ENCODE measurements at regions not wholly inside any gene's neighbourhood (a gene's known extent, or its start where the extent isn't known, plus 50 kb on each side); places are given as distances from the start of the nearest gene placed in this dataset.

DNA sequence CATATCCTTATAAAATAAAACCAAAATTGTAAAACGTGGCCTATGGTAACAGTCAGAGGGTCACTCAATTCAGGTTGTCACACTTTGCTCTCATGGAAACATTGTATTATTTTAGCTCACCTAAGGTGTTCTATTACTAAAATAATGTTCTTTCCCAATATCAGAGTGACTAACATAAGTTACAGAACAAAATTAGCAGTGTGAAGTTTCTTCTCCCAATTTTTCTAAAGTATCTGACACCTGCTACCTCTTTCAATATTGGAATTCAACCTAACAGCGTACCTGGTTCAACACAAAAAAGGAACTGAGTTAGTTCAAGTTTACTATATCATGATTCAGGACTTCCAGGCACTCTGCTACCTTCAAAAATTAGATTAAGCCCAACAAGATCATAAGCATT lies 190.4 kb downstream of the ZEB2 start:
- TF ChIP-seq POLR2A (IDR thresholded peaks at IDR 0.05): no peak
- TF ChIP-seq, protein P1, sequence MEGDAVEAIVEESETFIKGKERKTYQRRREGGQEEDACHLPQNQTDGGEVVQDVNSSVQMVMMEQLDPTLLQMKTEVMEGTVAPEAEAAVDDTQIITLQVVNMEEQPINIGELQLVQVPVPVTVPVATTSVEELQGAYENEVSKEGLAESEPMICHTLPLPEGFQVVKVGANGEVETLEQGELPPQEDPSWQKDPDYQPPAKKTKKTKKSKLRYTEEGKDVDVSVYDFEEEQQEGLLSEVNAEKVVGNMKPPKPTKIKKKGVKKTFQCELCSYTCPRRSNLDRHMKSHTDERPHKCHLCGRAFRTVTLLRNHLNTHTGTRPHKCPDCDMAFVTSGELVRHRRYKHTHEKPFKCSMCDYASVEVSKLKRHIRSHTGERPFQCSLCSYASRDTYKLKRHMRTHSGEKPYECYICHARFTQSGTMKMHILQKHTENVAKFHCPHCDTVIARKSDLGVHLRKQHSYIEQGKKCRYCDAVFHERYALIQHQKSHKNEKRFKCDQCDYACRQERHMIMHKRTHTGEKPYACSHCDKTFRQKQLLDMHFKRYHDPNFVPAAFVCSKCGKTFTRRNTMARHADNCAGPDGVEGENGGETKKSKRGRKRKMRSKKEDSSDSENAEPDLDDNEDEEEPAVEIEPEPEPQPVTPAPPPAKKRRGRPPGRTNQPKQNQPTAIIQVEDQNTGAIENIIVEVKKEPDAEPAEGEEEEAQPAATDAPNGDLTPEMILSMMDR (IDR thresholded peaks at IDR 0.05): no peak
- no peak for TF ChIP-seq POLR2AphosphoS5 (IDR thresholded peaks at IDR 0.05)
- no peak overlapping the region for H3K27ac ChIP-seq
- intact Hi-C loops (cut with DNase I): no loop called here
- DNase-seq (ENCODE audit: low spot score): no peak
- WGBS: 98% methylated on average over 2 of the region's 2 CpGs
- no peak overlapping the region for H3K4me3 ChIP-seq
- H3K4me1 ChIP-seq (replicated peaks): no peaks in the 10 kb centered on the region
- no peaks in the 10 kb centered on the region for H3K36me3 ChIP-seq
- no peaks in the 10 kb centered on the region for H3K9me3 ChIP-seq
- no peaks in the 10 kb centered on the region for H3K27me3 ChIP-seq (replicated peaks; ENCODE audit: insufficient read depth)

DNA sequence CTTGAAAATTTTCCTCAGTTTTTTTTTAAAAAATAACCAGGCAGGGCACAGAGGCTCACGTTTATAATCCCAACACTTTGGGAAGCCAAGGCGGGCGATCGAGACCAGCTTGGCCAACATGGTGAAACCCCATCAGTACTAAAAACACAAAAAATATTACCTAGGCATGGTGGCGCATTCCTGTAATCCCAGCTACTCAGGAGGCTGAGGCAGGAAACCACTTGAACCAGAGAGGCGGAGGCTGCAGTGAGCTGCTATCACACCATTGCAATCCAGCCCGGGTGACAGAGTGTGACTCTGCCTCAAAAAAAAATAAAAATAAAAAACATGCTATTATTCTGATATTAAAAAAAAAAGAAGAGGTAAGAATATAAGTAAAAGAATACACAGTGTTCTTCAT lies 191.0 kb downstream of the ZEB2 start:
- intact Hi-C loops (cut with DNase I): no loop called here
- WGBS: 93% methylated on average over 7 of the region's 7 CpGs
- H3K4me3 ChIP-seq: no peak overlapping the region
- no peaks in the 10 kb centered on the region for H3K9me3 ChIP-seq
- TF ChIP-seq POLR2A (IDR thresholded peaks at IDR 0.05) (no peak), POLR2AphosphoS5 (IDR thresholded peaks at IDR 0.05) (no peak)
- TF ChIP-seq, protein P1 (IDR thresholded peaks at IDR 0.05): no peak
- H3K4me1 ChIP-seq (replicated peaks): no peaks in the 10 kb centered on the region
- H3K27me3 ChIP-seq (replicated peaks; ENCODE audit: insufficient read depth): no peaks in the 10 kb centered on the region
- H3K36me3 ChIP-seq: no peaks in the 10 kb centered on the region
- no peak overlapping the region for H3K27ac ChIP-seq
- DNase-seq (ENCODE audit: low spot score): no peak

DNA sequence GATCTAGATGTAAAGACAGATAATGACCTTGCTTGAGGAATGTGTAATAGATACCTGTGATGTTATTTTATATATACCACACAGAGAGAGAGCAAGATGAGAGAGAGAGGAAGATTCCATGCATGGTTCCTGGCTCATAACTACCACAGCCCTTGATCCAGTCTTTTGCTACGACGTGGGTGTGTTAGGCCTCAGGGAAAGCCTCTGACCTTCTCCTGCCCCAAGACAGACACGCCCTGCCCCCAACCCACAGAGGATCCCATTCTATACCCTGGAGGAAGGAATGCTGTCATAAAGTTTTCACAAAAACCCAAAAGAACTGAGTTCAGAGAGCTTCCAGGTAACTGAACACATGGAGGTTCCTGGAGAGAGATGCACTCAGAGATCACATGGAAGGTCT lies 193.1 kb downstream of the ZEB2 start:
- H3K27ac ChIP-seq: no peak overlapping the region
- TF ChIP-seq, protein P1 (IDR thresholded peaks at IDR 0.05): no peak
- WGBS: 94% methylated on average over 3 of the region's 3 CpGs
- H3K36me3 ChIP-seq: no peaks in the 10 kb centered on the region
- H3K9me3 ChIP-seq: no peaks in the 10 kb centered on the region
- H3K4me3 ChIP-seq: no peak overlapping the region
- H3K4me1 ChIP-seq (replicated peaks): no peaks in the 10 kb centered on the region
- H3K27me3 ChIP-seq (replicated peaks; ENCODE audit: insufficient read depth): no peaks in the 10 kb centered on the region
- DNase-seq (ENCODE audit: low spot score): no peak
- intact Hi-C loops (cut with DNase I): no loop called here

DNA sequence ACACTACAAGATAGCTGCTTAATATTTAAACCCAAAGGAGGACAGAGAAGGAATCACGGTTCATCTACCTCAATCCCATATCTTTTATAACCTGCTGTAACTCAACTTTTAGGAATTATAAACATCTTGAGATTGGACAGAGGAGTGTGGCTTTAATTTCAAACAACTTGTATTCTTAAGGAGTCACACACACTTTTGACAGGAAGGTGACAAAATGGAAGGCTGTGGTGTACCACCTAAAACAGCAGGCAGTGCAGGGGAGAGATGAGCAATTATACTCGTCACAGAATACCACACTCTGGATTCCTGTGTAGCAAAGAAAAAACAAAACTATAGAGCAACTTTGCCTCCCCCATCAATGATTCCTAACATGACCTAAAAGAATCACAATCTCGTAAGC lies 194.8 kb downstream of the ZEB2 start:
- no peaks in the 10 kb centered on the region for H3K27me3 ChIP-seq (replicated peaks; ENCODE audit: insufficient read depth)
- H3K9me3 ChIP-seq: no peaks in the 10 kb centered on the region
- no peak for DNase-seq (ENCODE audit: low spot score)
- no peak overlapping the region for H3K4me3 ChIP-seq
- TF ChIP-seq POLR2A (IDR thresholded peaks at IDR 0.05): no peak
- 92% methylated on average over 3 of the region's 3 CpGs for WGBS
- intact Hi-C loops (cut with DNase I): no loop called here
- no peak overlapping the region for H3K27ac ChIP-seq
- H3K4me1 ChIP-seq (replicated peaks): no peaks in the 10 kb centered on the region
- H3K36me3 ChIP-seq: no peaks in the 10 kb centered on the region

DNA sequence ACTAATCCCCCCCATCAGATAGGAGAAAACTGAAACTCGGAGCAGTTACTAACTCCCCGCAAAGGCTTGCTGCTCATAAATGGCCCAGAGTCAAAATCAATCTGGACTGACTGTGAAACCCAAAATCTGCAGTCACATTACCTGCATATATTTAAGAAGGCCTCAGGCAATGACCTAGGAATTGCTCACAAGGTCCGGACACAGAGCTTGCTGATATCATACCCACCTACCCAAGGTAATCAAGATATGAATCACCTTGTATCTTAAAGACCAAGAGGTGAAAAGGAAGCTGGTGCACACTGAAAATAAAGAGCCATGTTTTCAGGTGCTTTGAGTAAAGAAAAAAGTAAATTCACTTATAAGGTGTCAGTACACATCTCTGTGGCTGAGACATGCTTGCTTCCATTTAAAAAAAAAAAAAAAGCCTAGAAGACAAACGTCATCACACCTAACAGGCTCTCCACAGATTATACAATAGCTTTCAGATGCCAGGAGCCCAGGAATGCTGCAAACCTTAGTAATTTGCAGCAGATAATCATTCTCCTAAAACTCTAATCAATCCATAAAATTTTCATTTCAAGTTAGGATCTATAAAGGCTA lies 195.4 kb downstream of the ZEB2 start:
- WGBS: 85% methylated on average over 4 of the region's 4 CpGs
- H3K27ac ChIP-seq: no peak overlapping the region
- intact Hi-C loops (cut with DNase I): no loop called here
- no peak for DNase-seq (ENCODE audit: low spot score)
- no peaks in the 10 kb centered on the region for H3K9me3 ChIP-seq
- H3K27me3 ChIP-seq (replicated peaks; ENCODE audit: insufficient read depth): no peaks in the 10 kb centered on the region
- H3K4me1 ChIP-seq (replicated peaks): no peaks in the 10 kb centered on the region
- H3K4me3 ChIP-seq: no peak overlapping the region
- TF ChIP-seq POLR2A (IDR thresholded peaks at IDR 0.05): no peak
- TF ChIP-seq, protein P1 (IDR thresholded peaks at IDR 0.05): no peak
- no peak for TF ChIP-seq POLR2AphosphoS5 (IDR thresholded peaks at IDR 0.05)
- no peaks in the 10 kb centered on the region for H3K36me3 ChIP-seq
